ENCODE measurements at regions not wholly inside any gene's neighbourhood (a gene's known extent, or its start where the extent isn't known, plus 50 kb on each side); places are given as distances from the start of the nearest gene placed in this dataset.

DNA sequence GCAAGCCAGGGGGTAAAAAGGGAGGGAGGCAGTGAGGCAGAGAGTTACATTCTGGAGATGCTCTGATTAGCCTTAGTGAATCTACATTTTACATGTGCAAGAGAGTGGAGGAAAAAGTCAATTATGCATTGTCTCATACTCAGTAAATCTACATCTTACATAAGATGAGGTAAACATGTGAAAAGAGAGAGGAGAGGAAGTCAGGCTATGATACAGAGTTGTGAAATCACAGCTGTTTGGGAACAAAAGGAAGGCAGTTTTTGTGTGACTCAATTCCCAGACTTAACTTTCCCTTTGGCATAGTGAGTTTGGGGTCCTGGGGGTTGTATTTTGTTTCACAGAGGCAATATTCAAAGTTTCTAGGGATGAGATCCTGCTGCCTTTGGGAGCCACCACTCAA lies 67.8 kb downstream of the GP2 start:
- TF ChIP-seq, protein P1, sequence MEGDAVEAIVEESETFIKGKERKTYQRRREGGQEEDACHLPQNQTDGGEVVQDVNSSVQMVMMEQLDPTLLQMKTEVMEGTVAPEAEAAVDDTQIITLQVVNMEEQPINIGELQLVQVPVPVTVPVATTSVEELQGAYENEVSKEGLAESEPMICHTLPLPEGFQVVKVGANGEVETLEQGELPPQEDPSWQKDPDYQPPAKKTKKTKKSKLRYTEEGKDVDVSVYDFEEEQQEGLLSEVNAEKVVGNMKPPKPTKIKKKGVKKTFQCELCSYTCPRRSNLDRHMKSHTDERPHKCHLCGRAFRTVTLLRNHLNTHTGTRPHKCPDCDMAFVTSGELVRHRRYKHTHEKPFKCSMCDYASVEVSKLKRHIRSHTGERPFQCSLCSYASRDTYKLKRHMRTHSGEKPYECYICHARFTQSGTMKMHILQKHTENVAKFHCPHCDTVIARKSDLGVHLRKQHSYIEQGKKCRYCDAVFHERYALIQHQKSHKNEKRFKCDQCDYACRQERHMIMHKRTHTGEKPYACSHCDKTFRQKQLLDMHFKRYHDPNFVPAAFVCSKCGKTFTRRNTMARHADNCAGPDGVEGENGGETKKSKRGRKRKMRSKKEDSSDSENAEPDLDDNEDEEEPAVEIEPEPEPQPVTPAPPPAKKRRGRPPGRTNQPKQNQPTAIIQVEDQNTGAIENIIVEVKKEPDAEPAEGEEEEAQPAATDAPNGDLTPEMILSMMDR (IDR thresholded peaks at IDR 0.05): no peak
- no peak for TF ChIP-seq EP300 (IDR thresholded peaks at IDR 0.05)

All from upper lobe of left lung (tissue), 4 donors.